GM18909 (cell line): ENCODE measurements at regions not wholly inside any gene's neighbourhood (a gene's known extent, or its start where the extent isn't known, plus 50 kb on each side); places are given as distances from the start of the nearest gene placed in this dataset.
"Not testable (repeated sequence)": the region's sequence is repeated elsewhere in the genome, so short reads cannot be mapped to it uniquely, and the experiment has no call there.

Experiments
- ATAC-seq: cut with Tn5 transposase; IDR thresholded peaks from one replicate; pipeline ENCODE4 v1.9.1; 2021; ENCODE audit warnings: mild to moderate bottlenecking; ENCODE audit not compliant: unreplicated experiment, poor library complexity

DNA sequence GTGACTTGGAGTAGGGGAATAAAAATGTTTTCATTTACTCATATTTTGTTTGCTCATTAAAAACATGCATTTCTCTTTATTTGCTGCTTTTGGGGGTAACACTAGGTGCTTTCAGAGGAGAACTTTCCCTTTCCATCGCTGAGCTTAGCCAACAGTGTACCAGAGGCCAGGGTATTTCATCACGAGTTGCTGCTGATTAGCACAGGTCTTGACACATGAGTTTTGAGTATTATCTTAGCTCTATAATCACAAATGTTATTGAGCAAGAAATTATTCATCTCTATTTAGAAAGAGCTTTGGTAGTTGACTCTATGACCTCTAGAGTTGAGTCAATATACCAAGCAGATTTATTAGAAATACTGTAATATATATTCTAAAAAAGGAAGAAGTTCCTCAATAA is 375.9 kb downstream of the NXPH1 start:
- ATAC-seq: no peak

DNA sequence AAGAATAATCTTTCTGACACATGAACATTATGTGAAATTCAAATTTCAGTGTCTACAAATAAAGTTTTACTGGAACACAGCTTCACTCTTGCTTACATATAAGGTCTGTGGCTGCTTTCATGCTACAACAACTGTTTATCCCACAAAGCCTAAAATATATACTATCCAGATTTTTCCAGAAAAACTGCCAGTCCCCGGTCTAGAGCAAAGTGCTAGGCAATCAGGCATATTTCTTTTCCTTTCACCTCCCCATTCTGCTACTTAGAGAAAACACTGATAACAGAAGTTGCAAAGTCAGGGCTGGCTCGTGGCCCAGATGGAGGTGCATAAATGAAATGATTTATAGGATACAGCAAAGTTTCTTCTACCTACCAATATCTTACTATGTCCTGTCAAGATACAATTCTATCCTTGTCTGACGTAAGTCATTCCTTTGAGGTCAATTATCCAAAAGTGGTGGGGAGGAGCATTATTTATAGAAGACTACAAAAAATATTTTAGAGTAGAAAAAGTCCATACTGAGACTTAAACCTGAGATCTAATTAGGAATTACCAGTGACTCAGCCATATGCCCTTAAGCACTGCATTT is 384.1 kb downstream of the NXPH1 start:
- ATAC-seq: no peak

DNA sequence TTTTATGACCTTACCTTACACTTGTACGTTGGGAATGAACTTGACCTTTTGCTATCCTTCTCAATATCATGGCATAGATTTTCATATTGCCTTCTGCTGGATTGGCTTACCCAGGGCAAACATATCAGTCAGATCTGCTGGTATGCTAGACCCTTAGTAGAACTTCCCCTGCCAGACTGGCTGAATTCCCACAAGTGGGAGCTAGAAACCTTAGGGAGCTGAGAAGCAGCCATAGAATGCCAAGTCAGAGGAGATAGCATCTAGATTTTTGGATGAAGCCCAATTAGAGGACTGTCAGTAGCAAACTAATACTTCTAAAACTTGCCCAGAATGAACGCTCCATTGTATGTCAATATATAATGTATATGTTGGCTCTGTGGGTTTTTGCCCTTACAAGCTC is 385.0 kb downstream of the NXPH1 start:
- ATAC-seq: no peak

DNA sequence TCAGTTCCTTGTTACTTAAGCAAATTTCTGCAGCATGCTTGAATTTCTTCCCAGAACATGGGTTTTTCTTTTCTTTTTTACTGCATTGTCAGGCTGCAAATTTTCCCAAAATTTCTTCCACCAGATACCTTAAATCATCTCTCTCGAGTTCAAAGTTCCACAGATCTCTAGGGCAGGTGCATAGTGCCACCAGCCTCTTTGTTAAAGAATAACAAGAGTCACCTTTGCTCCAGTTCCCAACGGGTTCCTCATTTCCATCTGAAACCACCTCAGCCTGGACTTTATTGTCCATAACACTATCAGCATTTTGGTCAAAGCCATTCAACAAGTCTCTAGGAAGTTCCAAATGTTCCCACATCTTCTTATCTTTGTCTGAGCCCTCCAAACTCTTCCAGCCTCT is 389.2 kb downstream of the NXPH1 start:
- ATAC-seq: no peak

DNA sequence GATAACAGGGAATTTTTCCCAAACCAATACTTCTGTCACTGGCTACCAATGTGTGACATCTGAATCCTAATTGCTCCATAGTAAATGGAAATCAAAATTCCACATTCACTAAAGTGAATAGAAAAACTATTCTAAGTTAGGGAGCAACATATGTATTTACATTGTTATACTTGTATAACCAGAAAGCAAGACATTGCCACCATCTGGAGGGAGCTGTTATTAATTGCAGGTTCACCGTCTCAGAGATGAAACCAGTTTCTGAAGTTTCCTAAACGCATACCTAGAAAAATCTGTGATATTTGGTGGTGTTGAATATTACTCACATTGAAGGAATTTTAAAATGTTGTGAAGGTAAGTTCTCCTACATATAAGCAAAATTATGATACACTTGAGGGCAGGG is 390.1 kb downstream of the NXPH1 start:
- ATAC-seq: no peak

DNA sequence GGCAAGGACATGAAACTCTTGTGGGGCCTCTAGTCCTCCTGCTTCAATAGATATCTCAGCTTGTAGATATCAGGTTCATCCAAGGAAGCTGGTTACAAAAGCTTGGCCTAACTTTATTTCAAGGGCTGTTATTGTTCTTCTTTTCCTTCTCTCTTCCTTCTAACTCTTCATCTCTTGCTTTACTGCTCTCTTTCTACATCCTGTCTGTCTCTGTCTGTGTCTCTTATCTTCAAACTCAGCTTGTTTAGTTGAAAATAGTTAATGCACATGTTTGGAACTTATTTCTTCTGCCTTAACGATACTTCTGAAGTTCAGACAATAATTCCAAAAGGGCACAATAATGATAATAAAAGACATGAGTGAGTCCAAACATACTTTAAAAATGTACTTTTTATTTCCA is 393.9 kb downstream of the NXPH1 start:
- no peak for ATAC-seq

DNA sequence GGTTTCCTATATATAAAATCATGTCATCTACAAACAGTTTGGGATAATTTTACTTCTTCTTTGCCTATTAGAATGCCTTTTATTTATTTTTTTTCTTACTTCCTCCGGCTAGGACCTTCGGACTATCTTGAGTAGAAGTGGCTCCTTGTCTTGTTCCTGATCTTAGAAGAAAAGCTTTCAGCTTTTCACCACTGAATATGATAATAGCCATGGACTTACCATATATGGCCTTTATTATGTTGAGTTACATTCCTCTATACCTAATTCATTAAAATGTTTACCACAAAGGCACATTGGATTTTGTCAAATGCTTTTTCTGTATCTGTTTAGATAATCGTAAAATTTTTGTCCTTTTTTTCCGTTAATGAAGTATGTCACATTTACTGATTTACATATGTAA is 395.7 kb downstream of the NXPH1 start:
- ATAC-seq: no peak

DNA sequence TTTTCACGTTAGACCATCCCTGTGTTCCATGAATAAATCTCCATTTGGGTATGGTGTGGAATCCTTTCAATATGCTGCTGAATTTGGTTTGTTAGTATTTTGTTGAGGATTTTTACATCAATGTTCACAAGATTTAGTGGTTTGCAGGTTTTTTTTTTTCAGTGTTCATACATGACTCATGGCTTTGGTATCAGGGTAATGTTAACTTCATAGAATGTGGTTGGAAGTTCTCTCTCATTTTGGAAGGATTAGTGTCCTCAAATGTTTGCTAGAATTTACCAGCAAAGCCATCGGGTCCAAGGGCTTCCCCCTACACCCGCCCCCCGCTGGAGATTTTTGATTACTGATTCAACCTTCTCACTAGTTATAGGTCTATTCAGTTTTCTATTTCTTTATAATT is 398.0 kb downstream of the NXPH1 start:
- ATAC-seq: no peak

DNA sequence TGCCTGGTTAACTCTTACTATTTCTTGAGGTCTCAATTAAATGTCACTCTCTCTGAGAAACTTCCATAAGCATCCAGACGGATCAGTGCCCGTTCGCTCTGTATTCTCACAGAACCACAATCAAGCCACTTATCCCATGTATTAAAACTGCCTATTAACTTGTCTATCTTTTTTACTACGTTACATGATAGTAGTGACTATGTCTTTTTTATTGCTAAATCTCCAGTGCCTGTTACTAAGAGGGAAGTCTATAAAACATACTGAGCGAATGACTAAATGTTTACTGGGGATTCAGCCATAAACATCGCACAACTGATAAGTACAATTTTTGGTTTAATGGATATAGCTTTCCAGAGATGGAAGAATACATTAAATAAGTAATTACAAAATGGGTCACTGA is 399.9 kb downstream of the NXPH1 start:
- no peak for ATAC-seq

DNA sequence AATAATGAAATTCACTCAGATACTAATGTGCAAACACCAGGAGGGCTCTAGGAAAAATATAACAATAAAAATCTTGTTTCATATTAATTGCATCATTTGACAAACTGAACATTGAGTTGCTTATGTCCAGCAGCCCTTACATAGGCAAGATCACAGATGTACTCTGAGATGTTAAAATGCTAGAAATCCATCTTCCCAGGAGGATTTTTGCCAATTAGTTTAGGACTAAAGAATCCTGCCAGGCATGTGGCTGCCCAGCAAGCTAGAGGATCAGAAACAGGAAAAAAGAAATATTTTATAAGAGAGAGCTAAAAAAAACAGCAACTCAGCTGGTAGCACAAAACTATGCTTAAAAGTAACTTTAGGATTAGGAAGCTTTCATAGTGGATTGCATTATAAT is 407.8 kb downstream of the NXPH1 start:
- ATAC-seq: no peak

DNA sequence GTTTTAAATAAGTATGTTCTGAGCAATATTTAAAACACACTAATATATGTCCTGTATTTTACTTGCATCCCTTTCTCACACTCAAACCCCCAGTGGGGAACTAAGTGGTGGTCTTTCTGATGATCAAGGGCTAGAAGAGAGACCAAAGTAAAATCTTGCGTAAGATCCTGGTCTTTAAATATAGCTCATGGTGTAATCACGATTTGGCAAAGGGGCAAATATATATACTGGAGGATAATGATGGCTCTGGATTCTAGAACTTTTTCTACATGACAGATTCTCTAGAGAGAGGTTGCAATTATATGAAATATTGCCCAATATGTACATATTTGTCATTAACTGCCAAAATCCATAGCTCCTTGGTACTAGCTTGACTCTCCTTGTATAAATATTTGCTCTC is 438.3 kb downstream of the NXPH1 start:
- no peak for ATAC-seq

DNA sequence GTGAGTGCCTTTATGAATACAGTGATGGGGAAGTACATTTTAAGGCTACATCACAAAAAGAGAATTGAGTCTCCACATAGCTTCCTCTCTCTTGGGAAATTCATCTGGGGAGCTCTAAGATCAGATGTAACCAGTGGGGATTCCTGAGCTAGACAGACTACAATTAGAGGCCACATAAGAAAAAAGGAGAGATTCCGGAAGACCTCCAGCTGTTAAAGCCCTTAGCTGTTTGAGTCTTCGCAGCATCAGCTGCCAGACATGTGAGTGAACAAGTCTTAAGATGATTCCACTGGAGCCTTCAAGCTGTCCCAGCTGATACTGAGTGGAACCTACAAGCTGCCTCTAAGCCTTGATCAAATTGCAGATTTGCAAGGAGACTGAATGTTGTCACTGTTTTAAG is 448.5 kb downstream of the NXPH1 start:
- ATAC-seq: no peak

DNA sequence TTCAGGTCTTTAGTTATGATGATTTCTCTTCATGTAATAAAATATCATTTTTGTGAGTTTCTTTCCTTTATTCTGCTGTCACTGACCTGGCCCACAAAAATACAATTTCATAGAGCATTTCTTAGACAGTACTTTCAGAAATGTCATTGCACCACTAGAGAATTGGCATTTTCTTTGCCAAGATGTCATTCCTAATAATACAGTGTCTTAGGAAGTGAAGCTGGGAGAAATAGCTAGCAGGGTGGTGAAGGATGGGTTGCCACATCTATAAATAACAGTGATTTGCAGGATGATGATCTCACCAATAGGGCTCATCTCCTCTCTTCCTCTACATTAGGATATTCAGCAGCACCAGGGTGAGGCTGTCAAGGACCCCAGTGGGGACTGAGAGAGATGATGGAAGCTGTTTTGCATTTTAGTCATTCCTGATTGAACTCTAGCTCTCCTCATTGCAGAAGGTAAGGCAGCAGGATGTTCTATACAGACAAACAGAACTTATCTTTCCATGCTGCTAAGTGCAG is 452.1 kb downstream of the NXPH1 start:
- ATAC-seq: no peak

DNA sequence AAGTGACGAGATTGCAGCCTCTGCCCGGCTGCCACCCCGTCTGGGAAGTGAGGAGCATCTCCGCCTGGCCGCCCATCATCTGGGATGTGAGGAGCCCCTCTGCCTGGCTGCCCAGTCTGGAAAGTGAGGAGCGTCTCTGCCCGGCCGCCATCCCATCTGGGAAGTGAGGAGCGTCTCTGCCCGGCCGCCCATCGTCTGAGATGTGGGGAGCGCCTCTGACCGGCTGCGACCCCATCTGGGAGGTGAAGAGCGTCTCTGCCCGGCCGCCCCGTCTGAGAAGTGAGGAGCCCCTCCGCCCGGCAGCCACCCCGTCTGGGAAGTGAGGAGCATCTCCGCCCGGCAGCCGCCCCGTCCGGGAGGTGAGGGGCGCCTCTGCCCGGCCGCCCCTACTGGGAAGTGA is 456.9 kb downstream of the NXPH1 start:
- ATAC-seq: not testable (repeated sequence)

DNA sequence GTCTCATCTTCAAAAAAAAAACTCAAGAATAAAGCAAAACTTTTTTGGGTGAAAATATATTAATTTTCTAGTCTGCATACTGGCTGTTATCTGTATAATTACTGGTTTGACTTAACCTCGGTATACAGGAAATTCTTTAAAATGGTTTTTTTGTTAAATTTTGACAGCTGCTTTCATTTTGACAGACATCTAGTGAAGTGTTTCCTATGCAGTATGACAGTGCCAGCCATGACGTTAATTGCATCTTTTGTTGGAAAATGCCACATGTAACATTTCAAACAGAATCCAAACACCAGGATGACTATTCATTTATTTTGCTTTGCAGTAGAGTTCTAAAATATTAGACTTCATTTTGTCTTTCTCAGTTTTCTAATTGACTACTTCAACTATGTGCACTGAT is 460.4 kb downstream of the NXPH1 start:
- ATAC-seq: no peak

DNA sequence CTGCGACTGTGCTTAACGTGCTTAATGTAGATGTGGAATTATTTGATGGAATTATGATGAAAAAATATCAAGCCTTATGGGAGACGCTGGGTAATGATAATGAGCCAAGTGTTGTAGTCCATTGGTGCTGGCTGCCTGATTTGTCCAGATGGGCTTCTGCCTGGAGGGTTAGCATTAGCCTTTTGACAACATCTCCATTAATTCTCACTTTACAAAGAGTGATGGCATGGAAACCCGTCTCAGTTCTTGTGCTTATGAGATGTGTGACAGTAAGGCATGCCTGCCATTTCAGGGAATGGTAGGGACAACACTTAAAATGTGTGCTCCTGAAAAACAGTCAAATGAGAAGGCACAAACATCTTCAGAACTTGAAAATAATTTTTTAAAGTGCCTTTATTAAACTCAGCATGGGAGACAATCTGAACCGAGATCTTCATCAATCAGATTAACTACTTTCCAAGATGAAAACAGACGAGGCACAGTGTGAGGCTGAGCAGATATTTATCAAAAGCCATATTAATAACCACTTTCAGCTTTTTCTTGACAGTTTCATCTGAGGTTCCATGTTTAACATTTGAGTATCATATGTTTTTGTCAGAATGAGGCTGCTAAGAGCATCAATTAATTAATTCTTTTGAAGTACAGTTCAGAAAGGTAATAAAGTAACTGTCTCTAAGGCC is 473.1 kb downstream of the NXPH1 start:
- no peak for ATAC-seq

DNA sequence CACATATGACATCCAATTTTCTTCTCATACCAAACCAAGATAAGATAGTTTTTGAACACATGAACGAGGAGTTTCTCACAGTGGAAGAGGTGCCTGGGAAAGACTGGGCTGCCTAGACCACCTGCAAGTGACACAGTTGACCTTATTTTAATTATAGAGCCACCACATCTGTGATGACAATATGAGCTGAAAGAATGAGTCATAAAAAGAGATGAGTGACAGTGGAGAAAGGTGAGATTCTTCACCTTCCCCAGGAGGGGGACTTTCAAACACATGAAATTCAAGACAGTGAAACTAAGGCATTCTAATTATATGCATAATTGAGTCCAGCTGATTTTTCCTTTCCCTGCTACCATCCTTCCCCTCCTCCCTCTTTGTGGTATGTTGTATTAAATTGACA is 475.5 kb downstream of the NXPH1 start:
- no peak for ATAC-seq

DNA sequence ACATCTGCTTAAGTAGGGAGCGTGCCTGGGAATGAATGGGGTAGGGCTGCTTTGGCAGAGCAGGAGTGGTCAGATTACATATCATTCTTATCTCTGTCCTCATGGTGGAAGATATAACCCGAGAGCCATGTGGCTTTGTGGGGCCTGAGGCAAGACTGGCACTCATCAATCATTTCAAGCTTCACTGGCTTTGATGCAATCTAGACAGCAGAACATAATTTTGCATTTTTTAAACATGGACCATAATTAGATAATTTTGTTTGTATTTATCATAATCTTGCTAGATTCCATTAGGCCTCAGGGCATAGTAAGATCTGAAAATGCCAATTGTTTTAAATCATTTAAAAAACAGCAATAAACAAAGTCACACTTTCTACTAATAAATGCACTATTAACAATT is 480.3 kb downstream of the NXPH1 start:
- ATAC-seq: no peak

DNA sequence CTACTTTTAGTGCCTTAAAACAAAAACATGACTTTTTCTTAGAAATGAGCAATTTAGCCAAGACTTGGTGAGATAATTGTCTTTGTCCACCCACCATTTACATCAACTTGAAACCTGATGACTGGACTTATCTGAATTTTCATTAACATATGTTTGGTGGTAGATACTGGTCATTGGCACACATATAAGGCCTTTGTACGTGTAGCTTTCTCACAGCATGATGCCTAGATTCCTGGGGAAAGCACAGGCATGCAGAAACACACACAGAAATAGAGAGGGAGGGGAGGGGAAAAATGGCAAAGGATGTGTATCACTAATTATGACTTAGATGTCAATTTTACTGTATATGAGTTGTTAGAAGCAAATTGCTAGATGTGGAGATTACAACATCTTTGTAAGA is 488.4 kb downstream of the NXPH1 start:
- ATAC-seq: no peak

DNA sequence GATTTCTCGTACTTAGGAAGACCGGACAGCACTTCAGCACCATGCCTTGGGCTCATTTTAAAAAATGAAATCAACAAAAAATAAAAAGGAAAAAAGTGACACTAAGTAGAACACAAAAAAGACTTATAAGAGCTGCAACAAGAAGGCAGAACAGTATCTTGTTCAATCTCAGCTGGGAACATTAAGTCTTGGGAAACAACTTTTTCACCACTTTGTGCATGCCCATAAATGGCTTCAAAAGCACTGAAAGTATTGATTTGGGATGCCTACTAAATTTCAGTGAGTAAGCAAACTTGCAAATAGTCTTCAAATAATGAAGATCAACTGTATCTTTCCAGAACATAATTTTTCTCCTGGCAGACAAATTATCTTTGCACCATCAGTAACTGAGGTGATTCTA is 489.3 kb downstream of the NXPH1 start:
- no peak for ATAC-seq

DNA sequence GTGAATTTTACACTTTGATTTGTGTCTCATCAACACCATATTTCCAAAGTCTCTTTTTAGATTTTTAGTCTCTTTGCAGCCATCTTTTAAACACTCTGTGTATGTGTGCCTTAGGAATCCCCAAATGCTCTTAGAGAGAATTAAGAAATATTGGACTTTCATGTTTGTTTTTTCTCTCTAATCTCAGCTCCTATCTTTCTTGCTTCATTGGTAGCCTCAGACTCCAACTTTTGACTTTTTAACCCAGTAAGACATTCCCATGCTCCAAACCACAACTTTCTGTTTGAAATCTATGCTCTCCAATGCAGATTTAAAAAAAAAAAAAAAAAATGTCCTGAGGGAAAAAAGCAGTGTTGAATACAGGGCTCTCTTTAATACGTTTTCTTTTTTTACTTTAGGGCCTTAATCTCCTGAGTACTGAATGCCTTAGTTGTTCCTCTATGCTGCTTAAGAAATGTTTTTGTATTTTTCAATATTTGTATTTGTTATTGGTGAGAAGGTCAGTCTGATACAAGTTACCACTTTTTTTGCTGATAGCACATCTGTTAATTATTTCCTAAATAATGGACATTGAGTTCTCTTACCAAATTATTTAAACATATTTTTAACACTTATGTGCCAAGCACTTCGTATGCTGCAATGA is 489.9 kb downstream of the NXPH1 start:
- no peak for ATAC-seq
